Glutamatergic neuron (in vitro differentiated cells): ENCODE measurements at regions not wholly inside any gene's neighbourhood (a gene's known extent, or its start where the extent isn't known, plus 50 kb on each side); places are given as distances from the start of the nearest gene placed in this dataset.

Source experiments
- DNase-seq: peaks from one replicate; pipeline ENCODE4 v3.0.0; 2022
- H3K27ac Mint-ChIP-seq: one replicate; pipeline ENCODE4 v1.8.0; 2020; ENCODE audit warnings: mild to moderate bottlenecking, mixed read lengths, inconsistent platforms; ENCODE audit not compliant: unreplicated experiment
- H3K27me3 Mint-ChIP-seq: one replicate; pipeline ENCODE4 v1.8.0; 2020; ENCODE audit warnings: mild to moderate bottlenecking, moderate library complexity, mixed read lengths, inconsistent platforms; ENCODE audit not compliant: unreplicated experiment
- H3K36me3 Mint-ChIP-seq: one replicate; pipeline ENCODE4 v1.8.0; 2020; ENCODE audit warnings: mild to moderate bottlenecking, mixed read lengths, inconsistent platforms; ENCODE audit not compliant: unreplicated experiment
- H3K4me1 Mint-ChIP-seq: one replicate; pipeline ENCODE4 v1.8.0; 2020; ENCODE audit warnings: mild to moderate bottlenecking, low read depth, mixed read lengths, inconsistent platforms; ENCODE audit not compliant: unreplicated experiment
- H3K4me3 Mint-ChIP-seq: one replicate; pipeline ENCODE4 v1.8.0; 2020; ENCODE audit warnings: mild to moderate bottlenecking, mixed read lengths, inconsistent platforms; ENCODE audit not compliant: unreplicated experiment
- H3K9me3 Mint-ChIP-seq: one replicate; pipeline ENCODE4 v1.8.0; 2020; ENCODE audit warnings: mild to moderate bottlenecking, moderate library complexity, mixed read lengths, inconsistent platforms; ENCODE audit not compliant: unreplicated experiment
- CTCF ChIP-seq: fragments of 200-600 bp; sonication (generic); IDR thresholded peaks from one replicate; pipeline ENCODE4 v1.5.0; 2021; ENCODE audit not compliant: partially characterized antibody, unreplicated experiment

DNA sequence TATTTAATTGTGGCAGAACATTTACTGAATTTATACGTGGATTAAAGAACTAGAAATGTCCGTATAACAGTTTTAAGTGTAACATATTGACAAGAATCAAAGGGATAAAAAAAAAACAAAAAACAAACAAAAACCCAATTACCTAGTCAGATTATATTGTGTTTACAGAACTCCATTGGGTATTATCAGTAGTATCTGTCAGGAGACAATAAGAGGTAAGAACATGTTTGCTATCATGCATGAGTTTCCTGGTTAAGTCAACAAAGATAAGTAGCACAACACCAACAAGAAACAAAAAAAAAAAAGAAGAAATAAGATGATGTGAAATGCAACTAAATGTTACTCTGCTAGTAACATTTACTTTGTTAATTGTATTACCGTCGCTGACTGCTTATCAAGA, 570.6 kb downstream of the ZBBX start:
- H3K36me3 Mint-ChIP-seq, result peaks cover 6% of the 10 kb centered on the region
- no peak for DNase-seq
- H3K27me3 Mint-ChIP-seq, result no peaks in the 10 kb centered on the region
- no peak overlapping the region for H3K27ac Mint-ChIP-seq
- H3K4me3 Mint-ChIP-seq, result no peak overlapping the region
- H3K4me1 Mint-ChIP-seq, result peaks cover under 1% of the 10 kb centered on the region
- no peak for TF ChIP-seq CTCF
- peaks cover 4% of the 10 kb centered on the region for H3K9me3 Mint-ChIP-seq

DNA sequence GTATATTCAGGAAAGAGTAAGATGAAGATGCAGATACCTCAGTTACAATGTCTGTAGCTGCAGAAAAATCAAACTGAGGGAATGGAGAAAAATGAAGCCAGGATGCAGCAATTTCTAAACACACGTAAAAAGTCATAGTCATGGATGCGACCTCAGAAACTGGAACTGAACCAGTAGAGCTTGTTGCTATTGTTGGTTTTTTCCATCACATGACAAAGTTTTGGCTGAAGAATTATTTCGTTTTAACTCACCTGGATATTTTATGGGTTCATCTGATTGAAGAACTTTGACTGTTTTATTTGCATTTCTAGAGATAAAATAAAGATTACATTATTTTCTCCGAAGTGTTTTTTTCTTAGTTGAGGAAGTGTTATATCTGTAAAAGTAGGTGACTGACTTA, 591.2 kb downstream of the ZBBX start:
- no peak overlapping the region for H3K4me3 Mint-ChIP-seq
- no peak overlapping the region for H3K27ac Mint-ChIP-seq
- H3K4me1 Mint-ChIP-seq, result no peaks in the 10 kb centered on the region
- no peaks in the 10 kb centered on the region for H3K36me3 Mint-ChIP-seq
- TF ChIP-seq CTCF, result no peak
- H3K9me3 Mint-ChIP-seq, result no peaks in the 10 kb centered on the region
- no peaks in the 10 kb centered on the region for H3K27me3 Mint-ChIP-seq
- no peak for DNase-seq

GRCh38 chr3:166785876-166786275, 594.2 kb downstream of the ZBBX start:
- H3K27me3 Mint-ChIP-seq, result no peaks in the 10 kb centered on the region
- peaks cover 6% of the 10 kb centered on the region for H3K9me3 Mint-ChIP-seq
- no peak for TF ChIP-seq CTCF
- DNase-seq, result no peak
- no peak overlapping the region for H3K27ac Mint-ChIP-seq
- H3K4me1 Mint-ChIP-seq, result no peaks in the 10 kb centered on the region
- no peak overlapping the region for H3K4me3 Mint-ChIP-seq
- no peaks in the 10 kb centered on the region for H3K36me3 Mint-ChIP-seq

DNA sequence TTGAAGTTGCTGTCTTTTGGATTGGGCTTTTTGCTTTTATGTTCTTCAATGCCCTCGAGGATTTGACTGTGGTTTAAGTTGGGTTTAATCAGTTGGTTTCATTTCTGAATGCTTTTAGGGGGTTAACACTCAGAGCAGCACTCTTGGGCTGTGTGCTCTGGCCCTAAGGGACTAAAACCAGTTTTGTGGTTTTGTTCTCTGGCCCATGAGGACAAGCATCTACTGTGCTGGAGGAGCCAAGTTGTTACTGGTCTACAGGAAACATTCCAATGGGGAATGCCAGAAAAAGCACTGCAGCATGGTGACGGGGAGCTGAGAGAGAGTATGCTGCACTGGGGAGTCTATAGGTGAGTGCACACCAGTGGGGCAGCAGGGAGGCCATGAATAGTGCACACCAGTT, 596.9 kb downstream of the ZBBX start:
- no peak overlapping the region for H3K27ac Mint-ChIP-seq
- no peaks in the 10 kb centered on the region for H3K27me3 Mint-ChIP-seq

More for the DNA sequence above, 596.9 kb downstream of the ZBBX start:
- H3K4me3 Mint-ChIP-seq, result no peak overlapping the region
- no peak for TF ChIP-seq CTCF
- peaks cover 6% of the 10 kb centered on the region for H3K9me3 Mint-ChIP-seq
- no peak for DNase-seq
- no peaks in the 10 kb centered on the region for H3K4me1 Mint-ChIP-seq
- H3K36me3 Mint-ChIP-seq, result no peaks in the 10 kb centered on the region
